ENCODE measurements at regions not wholly inside any gene's neighbourhood (a gene's known extent, or its start where the extent isn't known, plus 50 kb on each side); places are given as distances from the start of the nearest gene placed in this dataset.

- H4K20me1 ChIP-seq (ENCODE audit: insufficient read depth): no peaks in the 10 kb centered on the region
- H3K27me3 ChIP-seq (ENCODE audit: insufficient read depth, low read depth, low read length): no peaks in the 10 kb centered on the region
- H3F3A ChIP-seq (ENCODE audit: insufficient read depth, low read length, poor library complexity, severe bottlenecking): no peaks in the 10 kb centered on the region
- no peak overlapping the region for H3K4me2 ChIP-seq (ENCODE audit: low read length)
- no peaks in the 10 kb centered on the region for H3K9me2 ChIP-seq (ENCODE audit: insufficient read depth, low read length)
- no peak for TF ChIP-seq TAF1 (IDR thresholded peaks at IDR 0.05; ENCODE audit: low read depth)
- TF ChIP-seq, protein P1, sequence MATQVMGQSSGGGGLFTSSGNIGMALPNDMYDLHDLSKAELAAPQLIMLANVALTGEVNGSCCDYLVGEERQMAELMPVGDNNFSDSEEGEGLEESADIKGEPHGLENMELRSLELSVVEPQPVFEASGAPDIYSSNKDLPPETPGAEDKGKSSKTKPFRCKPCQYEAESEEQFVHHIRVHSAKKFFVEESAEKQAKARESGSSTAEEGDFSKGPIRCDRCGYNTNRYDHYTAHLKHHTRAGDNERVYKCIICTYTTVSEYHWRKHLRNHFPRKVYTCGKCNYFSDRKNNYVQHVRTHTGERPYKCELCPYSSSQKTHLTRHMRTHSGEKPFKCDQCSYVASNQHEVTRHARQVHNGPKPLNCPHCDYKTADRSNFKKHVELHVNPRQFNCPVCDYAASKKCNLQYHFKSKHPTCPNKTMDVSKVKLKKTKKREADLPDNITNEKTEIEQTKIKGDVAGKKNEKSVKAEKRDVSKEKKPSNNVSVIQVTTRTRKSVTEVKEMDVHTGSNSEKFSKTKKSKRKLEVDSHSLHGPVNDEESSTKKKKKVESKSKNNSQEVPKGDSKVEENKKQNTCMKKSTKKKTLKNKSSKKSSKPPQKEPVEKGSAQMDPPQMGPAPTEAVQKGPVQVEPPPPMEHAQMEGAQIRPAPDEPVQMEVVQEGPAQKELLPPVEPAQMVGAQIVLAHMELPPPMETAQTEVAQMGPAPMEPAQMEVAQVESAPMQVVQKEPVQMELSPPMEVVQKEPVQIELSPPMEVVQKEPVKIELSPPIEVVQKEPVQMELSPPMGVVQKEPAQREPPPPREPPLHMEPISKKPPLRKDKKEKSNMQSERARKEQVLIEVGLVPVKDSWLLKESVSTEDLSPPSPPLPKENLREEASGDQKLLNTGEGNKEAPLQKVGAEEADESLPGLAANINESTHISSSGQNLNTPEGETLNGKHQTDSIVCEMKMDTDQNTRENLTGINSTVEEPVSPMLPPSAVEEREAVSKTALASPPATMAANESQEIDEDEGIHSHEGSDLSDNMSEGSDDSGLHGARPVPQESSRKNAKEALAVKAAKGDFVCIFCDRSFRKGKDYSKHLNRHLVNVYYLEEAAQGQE (IDR thresholded peaks at IDR 0.05; ENCODE audit: borderline replicate concordance): no peak
- TF ChIP-seq MXI1 (conservative IDR thresholded peaks at IDR 0.05; ENCODE audit: poor library complexity, severe bottlenecking): no peak
- no peak for TF ChIP-seq POLR2AphosphoS5 (IDR thresholded peaks at IDR 0.05)
- no peak for TF ChIP-seq SMC3 (conservative IDR thresholded peaks at IDR 0.05; ENCODE audit: poor library complexity)
- TF ChIP-seq EZH2 (IDR thresholded peaks at IDR 0.05; ENCODE audit: borderline replicate concordance, insufficient read depth, low read length, poor library complexity, severe bottlenecking): no peak
- TF ChIP-seq, protein P2, sequence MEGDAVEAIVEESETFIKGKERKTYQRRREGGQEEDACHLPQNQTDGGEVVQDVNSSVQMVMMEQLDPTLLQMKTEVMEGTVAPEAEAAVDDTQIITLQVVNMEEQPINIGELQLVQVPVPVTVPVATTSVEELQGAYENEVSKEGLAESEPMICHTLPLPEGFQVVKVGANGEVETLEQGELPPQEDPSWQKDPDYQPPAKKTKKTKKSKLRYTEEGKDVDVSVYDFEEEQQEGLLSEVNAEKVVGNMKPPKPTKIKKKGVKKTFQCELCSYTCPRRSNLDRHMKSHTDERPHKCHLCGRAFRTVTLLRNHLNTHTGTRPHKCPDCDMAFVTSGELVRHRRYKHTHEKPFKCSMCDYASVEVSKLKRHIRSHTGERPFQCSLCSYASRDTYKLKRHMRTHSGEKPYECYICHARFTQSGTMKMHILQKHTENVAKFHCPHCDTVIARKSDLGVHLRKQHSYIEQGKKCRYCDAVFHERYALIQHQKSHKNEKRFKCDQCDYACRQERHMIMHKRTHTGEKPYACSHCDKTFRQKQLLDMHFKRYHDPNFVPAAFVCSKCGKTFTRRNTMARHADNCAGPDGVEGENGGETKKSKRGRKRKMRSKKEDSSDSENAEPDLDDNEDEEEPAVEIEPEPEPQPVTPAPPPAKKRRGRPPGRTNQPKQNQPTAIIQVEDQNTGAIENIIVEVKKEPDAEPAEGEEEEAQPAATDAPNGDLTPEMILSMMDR (IDR thresholded peaks at IDR 0.05; ENCODE audit: poor library complexity, severe bottlenecking): no peak
- TF ChIP-seq EP300 (conservative IDR thresholded peaks at IDR 0.05; ENCODE audit: poor library complexity, severe bottlenecking): no peak
- H3K36me3 ChIP-seq (ENCODE audit: insufficient read depth, low read length): no peaks in the 10 kb centered on the region
- H3K79me2 ChIP-seq (replicated peaks; ENCODE audit: insufficient read depth, low read length): no peaks in the 10 kb centered on the region
- H2AFZ ChIP-seq (ENCODE audit: low read depth, low read length): no peak overlapping the region
- H3K4me3 ChIP-seq (ENCODE audit: low read length): no peak overlapping the region
- H3K27ac ChIP-seq (ENCODE audit: low read length): no peak overlapping the region
- H3K9ac ChIP-seq (ENCODE audit: low read length): no peak overlapping the region
- no peaks in the 10 kb centered on the region for H3K9me3 ChIP-seq (ENCODE audit: low read length)
Measured at GRCh38 chr10:21399392-21400035, 126.0 kb downstream of the SKIDA1 start.

DNA sequence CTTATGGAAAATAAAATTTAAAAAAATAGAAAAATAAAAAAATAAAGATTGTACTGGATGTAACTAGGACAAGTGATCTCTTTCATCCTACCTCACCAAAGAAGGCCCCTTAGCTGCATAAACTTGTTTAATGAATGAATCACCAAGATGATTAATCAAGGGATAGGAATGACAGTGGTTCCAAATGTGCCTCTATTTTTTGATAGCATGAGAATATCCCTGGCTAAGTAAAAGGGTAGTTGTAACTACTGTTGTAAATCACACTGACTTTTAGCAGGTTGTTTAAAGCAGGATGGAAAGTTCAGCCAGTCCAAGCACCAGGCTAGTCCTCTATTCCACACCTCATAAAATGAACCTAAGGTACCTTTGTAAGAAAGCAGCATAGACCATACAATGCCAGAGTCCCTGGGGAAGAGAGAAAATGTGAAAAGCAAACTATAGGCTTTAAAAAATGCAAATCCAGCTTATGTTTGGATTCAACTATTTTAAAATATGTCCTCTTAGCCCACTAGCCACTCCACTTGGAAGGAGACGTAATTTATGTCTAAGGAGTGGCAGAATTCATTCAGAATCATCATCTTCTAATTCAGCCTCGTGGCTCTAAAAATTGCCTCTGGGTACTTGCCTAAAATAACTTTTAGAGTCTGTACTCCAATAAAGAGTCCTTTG is 126.8 kb downstream of the SKIDA1 start:
- H3K4me2 ChIP-seq (ENCODE audit: low read length): no peak overlapping the region
- TF ChIP-seq, protein P1 (IDR thresholded peaks at IDR 0.05; ENCODE audit: borderline replicate concordance): no peak
- TF ChIP-seq EZH2 (IDR thresholded peaks at IDR 0.05; ENCODE audit: borderline replicate concordance, insufficient read depth, low read length, poor library complexity, severe bottlenecking) (no peak), TAF1 (IDR thresholded peaks at IDR 0.05; ENCODE audit: low read depth) (no peak), SMC3 (conservative IDR thresholded peaks at IDR 0.05; ENCODE audit: poor library complexity) (no peak), EP300 (conservative IDR thresholded peaks at IDR 0.05; ENCODE audit: poor library complexity, severe bottlenecking) (no peak), POLR2AphosphoS5 (IDR thresholded peaks at IDR 0.05) (no peak), MXI1 (conservative IDR thresholded peaks at IDR 0.05; ENCODE audit: poor library complexity, severe bottlenecking) (no peak), RAD21 (conservative IDR thresholded peaks at IDR 0.05) (no peak)
- TF ChIP-seq, protein P2 (IDR thresholded peaks at IDR 0.05; ENCODE audit: poor library complexity, severe bottlenecking): no peak
- H3K9me3 ChIP-seq (ENCODE audit: low read length): no peaks in the 10 kb centered on the region
- H3K79me2 ChIP-seq (replicated peaks; ENCODE audit: insufficient read depth, low read length): no peaks in the 10 kb centered on the region
- H3K27ac ChIP-seq (ENCODE audit: low read length): no peak overlapping the region
- no peak overlapping the region for H2AFZ ChIP-seq (ENCODE audit: low read depth, low read length)
- H3F3A ChIP-seq (ENCODE audit: insufficient read depth, low read length, poor library complexity, severe bottlenecking): no peaks in the 10 kb centered on the region
- H3K36me3 ChIP-seq (ENCODE audit: insufficient read depth, low read length): no peaks in the 10 kb centered on the region
- no peak overlapping the region for H3K4me3 ChIP-seq (ENCODE audit: low read length)
- no peak overlapping the region for H3K9ac ChIP-seq (ENCODE audit: low read length)
- H3K9me2 ChIP-seq (ENCODE audit: insufficient read depth, low read length): no peaks in the 10 kb centered on the region
- no peaks in the 10 kb centered on the region for H3K27me3 ChIP-seq (ENCODE audit: insufficient read depth, low read depth, low read length)
- H4K20me1 ChIP-seq (ENCODE audit: insufficient read depth): no peaks in the 10 kb centered on the region
